Hippocampal formation (tissue), 2 donors: ENCODE measurements at regions not wholly inside any gene's neighbourhood (a gene's known extent, or its start where the extent isn't known, plus 50 kb on each side); places are given as distances from the start of the nearest gene placed in this dataset.
A peak's percentile ranks its signal among the peaks of the same experiment; 100 is the strongest.
"Not testable (repeated sequence)": the region's sequence is repeated elsewhere in the genome, so short reads cannot be mapped to it uniquely, and the experiment has no call there.

Experiments used
- DNase-seq, 2 donors: peaks; one replicate each; lab custom pipeline; 2025; lab: John Stamatoyannopoulos, UW

GRCh38 chr4:38468339-38468866 is 195.6 kb upstream of the KLF3 start:
- DNase-seq, result no peak

- DNase-seq, result no peak
Observed at GRCh38 chr4:38469410-38469809, 194.6 kb upstream of the KLF3 start.

GRCh38 chr4:38470735-38471262 is 193.2 kb upstream of the KLF3 start:
- DNase-seq, result no peak

GRCh38 chr4:38482696-38483095 is 181.3 kb upstream of the KLF3 start:
- no peak for DNase-seq

- DNase-seq, result not testable (repeated sequence)
Observed at GRCh38 chr4:38483628-38484027, 180.4 kb upstream of the KLF3 start.

GRCh38 chr4:38489011-38489861 is 174.8 kb upstream of the KLF3 start:
- no peak for DNase-seq

GRCh38 chr4:38489924-38490639 is 173.9 kb upstream of the KLF3 start:
- DNase-seq, result peak in 1 of 2 donors; percentile 14

GRCh38 chr4:38490753-38491446 is 173.1 kb upstream of the KLF3 start:
- no peak for DNase-seq

GRCh38 chr4:38491854-38492478 is 172.0 kb upstream of the KLF3 start:
- no peak for DNase-seq

- DNase-seq, result no peak
Observed at GRCh38 chr4:38493066-38493465, 170.9 kb upstream of the KLF3 start.

- no peak for DNase-seq
Observed at GRCh38 chr4:38495446-38495845, 168.6 kb upstream of the KLF3 start.

- DNase-seq, result no peak
Observed at GRCh38 chr4:38497121-38497520, 166.9 kb upstream of the KLF3 start.

GRCh38 chr4:38499101-38499500 is 164.9 kb upstream of the KLF3 start:
- DNase-seq, result no peak

GRCh38 chr4:38500433-38500832 is 163.6 kb upstream of the KLF3 start:
- DNase-seq, result no peak

GRCh38 chr4:38501698-38502097 is 162.3 kb upstream of the KLF3 start:
- DNase-seq, result no peak

- DNase-seq, result no peak
Observed at GRCh38 chr4:38503689-38504395, 160.2 kb upstream of the KLF3 start.

- no peak for DNase-seq
Observed at GRCh38 chr4:38504396-38504715, 159.6 kb upstream of the KLF3 start.

GRCh38 chr4:38509551-38509950 is 154.4 kb upstream of the KLF3 start:
- no peak for DNase-seq

GRCh38 chr4:38510201-38510600 is 153.8 kb upstream of the KLF3 start:
- no peak for DNase-seq

- no peak for DNase-seq
Observed at GRCh38 chr4:38511702-38512101, 152.3 kb upstream of the KLF3 start.

GRCh38 chr4:38512840-38513239 is 151.2 kb upstream of the KLF3 start:
- no peak for DNase-seq
